Right renal pelvis (tissue), 4 donors: ENCODE measurements at regions not wholly inside any gene's neighbourhood (a gene's known extent, or its start where the extent isn't known, plus 50 kb on each side); places are given as distances from the start of the nearest gene placed in this dataset.
"Not testable (repeated sequence)": the region's sequence is repeated elsewhere in the genome, so short reads cannot be mapped to it uniquely, and the experiment has no call there.

ENCODE experiments used
- DNase-seq, 4 donors: peaks; one replicate each; pipeline ENCODE4 v3.0.0-alpha.2; 2013; ENCODE audit warnings: low read depth in 4 of 4, low spot score in 3 of 4, missing footprints in 1 of 4

DNA sequence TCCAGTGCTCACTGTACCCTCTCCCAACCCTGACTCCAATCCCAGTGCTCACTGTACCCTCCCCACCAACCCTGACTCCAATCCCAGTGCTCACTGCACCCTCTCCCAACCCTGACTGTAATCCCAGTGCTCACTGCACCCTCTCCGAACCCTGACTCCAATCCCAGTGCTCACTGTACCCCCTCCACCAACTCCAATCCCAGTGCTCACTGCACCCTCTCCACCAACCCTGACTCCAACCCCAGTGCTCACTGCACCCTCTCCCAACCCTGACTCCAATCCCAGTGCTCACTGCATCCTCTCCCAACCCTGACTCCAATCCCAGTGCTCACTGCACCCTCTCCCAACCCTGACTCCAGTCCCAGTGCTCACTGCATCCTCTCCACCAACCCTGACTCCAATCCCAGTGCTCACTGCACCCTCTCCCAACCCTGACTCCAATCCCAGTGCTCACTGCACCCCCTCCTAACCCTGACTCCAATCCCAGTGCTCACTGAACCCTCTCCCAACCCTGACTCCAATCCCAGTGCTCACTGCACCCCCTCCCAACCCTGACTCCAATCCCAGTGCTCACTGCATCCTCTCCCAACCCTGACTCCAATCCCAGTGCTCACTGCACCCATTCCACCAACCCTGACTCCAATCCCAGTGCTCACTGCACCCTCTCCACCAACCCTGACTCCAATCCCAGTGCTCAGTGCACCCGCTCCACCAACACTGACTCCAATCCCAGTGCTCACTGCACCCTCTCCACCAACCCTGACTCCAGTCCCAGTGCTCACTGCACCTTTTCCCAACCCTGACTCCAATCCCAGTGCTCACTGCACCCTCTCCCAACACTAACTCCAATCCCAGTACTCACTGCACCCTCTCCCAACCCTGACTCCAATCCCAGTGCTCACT is 136.3 kb upstream of the ZNF618 start:
- not testable (repeated sequence) for DNase-seq

DNA sequence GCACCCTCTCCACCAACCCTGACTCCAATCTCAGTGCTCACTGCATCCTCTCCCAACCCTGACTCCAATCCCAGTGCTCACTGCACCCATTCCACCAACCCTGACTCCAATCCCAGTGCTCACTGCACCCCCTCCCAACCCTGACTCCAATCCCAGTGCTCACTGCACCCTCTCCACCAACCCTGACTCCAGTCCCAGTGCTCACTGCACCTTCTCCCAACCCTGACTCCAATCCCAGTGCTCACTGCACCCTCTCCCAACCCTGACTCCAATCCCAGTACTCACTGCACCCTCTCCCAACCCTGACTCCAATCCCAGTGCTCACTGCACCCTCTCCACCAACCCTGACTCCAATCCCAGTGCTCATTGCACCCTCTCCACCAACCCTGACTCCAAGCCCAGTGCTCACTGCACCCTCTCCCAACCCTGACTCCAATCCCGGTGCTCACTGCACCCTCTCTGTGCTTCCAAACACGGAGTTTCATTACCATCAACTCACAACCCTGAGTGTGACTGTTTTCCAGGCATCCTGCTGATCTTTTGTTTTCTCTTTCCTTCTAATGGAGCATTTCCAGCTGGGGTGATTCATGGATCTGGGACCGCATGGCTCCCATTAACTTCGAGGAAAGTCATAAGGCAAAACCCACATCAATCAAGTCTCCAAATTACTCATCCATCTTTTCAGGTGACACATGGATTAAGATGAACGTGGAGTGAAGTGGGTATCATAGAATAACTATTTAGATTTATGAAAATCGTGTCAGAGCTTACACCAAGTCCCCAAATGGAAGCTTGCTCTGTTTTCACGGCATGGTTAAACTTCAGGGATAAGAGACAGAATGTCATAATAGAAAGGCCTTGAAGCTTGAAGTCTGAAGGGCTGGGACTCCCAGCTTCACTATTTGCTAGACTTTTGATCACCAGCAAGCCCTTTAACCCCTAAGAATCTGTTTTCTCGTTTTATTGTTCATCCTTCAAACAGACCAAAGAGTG is 135.3 kb upstream of the ZNF618 start:
- not testable (repeated sequence) for DNase-seq

DNA sequence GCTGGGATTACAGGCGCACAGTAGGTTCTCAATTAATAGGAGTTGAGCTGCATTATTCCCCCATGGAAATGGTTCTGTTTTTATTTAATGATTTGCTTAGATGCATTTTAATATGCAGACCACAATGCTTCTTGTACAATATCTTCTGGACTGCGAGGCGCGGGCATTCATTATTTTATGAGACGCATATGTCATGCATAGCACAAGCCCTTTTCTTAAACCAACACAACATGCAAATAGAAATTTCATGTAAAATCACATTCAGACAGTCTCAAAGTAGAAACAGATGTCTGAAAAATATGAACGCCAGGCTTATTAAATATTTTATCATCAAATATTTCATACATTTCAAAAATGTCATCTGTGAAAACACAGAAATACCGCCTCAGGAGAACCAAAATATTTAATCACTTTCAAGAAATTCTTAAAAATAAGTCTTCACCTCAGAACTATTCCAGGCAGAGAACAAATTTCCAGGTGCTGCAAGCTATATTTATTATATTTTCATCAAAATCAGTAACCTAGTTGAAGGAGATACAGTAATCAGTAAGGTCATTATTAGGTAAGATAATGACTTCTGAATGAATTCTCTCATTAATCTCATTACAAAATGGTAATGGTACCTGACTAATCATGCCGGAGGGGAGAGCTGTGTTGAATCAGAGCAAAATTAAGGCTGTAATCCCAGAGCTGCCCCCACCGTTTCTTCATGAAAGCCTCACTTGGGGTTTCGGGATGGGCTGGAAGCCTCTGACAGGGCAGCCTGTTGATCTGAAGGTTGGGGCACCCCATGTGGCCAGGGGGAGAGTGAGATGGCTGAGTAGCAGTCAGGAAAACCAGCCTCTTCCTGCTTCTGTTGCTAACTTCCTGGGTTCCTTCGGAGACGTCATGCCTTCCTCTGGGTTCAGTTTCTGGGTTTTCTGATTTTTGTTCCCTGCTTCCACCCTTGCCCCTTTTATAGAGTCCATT is 133.9 kb upstream of the ZNF618 start:
- no peak for DNase-seq

DNA sequence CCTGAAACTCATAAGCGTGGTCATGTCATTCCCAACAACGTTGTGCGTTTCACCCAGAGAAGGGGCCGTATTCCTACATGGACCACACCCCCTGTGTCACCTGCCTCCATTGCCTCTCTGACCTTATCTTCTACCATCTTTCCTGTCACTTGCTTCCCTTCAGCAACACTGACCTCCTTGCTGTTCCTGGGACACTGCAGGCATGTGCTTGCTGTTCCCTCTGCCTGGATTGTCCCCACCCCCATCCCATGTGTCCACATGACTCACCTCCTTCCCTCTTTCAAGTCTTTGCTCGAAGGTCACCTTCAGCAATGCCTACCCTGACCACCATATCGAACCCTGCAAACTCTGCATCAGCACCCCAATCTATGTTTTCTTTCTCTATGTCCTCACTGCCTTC is 133.2 kb upstream of the ZNF618 start:
- no peak for DNase-seq

DNA sequence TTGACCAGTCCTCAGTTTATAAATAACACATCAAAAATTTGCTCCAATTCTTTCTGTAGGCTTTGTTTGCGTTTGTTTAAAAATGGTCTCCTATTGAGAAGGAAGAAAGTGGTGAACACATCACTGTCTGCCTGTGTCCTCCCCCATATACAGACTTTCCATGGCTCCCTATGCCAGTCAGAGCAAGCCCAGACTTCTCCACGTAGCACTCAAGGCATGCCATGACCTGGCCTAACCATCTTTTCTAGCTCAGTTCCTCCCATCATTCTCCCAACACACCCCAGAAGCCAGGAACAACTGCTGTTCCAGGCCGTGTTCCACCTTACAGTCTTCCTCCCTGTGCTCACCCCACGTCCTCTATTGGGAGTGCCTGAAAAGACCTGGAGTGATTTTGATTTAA is 129.6 kb upstream of the ZNF618 start:
- DNase-seq, result no peak

DNA sequence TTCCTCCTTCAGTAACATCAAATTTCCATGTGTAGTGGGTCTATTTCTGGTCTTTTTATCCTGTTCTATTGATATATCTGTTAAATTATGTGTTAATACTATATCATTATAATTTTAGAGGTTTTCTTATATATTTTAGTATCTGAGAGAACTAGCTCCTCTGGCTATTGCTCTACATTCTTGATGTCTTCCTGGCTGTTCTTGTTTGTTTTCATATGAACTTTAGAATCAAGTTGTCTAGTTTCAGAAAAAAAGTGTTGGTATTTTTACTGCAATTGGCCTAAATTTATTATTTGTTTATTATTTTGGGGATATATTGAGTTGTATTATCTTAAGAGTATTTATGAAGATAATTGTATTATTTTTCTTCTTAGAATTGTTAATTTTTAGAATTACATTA is 128.0 kb upstream of the ZNF618 start:
- DNase-seq, result no peak

DNA sequence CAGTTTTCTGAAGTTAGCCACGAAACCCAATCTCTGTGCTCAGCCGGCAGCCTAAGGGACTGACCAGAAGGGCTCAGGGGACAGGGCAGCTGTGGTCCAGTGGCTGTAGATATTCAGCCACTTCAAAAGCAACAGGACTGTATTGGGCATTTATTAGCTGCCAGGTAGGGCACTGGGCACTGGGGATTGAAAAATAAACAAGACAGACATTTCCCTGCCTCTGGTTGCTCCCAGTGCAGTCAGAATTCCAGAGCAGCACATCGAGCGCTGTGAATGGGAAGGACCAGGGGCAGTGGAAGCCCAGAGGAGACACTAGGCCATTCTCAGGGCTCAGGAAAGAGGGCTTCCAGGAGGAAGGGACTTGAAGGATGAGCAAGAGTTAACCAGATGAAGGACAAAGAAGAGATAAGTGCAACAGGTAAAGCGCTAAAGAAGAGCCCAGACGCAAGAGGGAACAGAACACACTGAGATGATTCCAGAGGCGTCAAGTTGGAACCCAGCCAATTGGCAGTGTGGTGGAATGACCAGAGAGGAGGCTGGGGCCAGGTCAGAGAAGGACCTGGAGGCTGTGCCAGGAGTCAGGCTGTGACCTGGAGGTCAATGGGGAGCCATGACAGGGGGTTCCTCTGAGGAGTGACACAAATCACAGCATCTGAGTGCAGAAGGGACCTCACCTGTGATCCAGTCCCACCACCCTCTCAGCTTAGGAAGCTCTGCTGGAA is 122.5 kb upstream of the ZNF618 start:
- no peak for DNase-seq

DNA sequence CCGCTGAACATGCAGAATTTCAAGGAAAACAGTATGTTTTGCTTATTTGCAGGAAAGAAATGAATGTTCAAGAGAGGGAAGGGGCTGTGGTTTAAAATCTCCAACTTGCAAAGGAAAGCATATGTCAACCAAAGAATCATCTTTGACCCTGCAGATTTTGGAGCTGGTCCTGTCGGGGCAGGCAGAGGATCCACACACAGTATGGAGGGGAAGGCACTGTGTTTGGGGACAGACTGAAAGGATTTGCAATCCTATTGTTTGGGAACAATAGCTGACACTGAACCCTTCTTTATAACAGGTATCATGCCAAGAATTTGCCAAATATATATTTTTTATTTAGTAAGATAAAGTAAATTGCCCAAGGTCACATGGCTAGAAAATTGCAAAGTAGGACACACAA is 121.4 kb upstream of the ZNF618 start:
- no peak for DNase-seq

DNA sequence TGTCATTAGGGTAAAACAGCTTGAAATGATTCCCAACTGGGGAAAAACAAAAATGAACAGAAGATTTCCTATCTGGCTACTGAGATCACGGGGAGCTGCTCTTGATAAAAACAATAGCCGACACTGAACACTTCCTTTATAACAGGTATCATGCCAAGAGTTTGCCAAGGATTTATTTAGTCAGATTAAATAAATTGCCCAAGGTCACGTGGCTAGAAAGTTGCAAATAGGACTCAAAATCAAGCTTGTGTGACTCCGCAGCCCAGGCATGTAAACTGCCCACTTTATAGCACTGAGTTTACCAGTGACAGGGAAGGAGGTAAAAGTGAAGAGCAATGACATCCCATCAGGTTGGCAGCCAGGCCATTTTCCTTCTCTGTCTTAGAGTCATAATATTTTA is 120.7 kb upstream of the ZNF618 start:
- DNase-seq, result no peak

DNA sequence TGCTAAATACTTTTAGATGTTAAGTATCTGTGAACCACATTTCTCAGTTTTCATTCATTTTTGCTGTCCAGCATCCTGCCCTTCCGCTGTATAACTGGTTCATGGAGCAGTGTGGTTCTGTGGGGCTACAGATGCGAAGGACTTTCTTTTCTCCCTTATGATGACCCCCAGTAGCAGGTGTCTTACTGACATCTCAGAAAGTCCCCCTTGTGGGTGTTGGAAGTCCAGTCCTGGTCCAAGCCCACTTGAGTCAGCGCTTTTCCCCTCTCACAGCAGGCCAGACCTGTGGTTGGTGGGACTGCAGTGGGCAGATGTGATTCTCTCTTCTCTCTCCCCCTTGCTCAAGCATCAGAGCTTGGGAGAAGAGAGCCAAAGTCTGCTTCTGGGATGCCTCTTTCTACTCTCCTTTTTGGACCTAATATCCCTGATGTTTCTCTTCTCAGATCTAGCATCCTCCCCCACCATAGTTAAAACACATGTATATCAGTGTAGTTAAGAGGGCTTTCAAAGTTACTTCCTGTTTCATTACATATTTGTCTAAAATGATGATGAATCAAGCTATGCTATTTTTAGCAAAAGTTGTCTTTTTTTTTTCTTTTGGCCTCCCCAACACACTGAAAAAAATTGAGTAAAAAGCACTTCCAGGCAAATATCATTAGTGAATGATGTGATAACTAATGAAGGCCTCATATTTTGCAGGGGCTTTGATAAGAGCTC is 119.5 kb upstream of the ZNF618 start:
- no peak for DNase-seq

DNA sequence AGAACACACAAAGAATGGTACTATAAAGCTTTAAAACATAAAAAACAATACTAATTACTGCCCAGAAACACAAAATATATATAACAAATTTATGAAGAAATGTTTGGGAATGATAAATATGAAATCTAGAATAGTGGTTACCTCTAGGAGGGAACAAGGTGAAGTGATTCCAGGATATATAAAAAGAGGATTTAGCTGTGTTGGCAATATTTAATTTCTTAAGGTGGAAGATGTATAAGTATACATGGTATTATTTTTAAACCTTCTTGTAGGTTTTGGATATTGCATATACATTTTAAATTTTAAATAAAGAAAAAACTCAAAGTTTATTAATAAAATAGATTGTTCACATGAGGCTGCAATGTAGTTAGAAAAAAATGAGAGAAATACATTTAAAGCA is 112.7 kb upstream of the ZNF618 start:
- no peak for DNase-seq

DNA sequence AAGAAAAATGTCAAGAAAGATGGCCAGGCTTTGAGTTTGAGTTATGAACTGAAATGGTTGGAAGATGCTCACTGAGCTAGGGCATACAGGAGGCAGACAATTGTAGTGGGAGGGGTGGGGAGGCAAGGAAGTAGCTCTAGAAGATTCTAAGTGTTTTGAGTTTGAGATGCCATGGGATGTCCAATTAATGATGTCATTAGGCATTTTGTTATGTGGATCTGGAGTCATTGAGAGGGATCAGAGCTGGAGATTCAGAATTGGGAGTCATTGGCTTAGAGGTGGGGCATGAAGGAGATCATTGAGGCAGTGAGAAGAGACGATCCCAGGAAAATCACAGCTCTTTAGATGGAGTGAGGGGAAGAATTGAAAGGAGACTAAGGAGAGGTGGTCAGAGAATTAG is 111.5 kb upstream of the ZNF618 start:
- no peak for DNase-seq

DNA sequence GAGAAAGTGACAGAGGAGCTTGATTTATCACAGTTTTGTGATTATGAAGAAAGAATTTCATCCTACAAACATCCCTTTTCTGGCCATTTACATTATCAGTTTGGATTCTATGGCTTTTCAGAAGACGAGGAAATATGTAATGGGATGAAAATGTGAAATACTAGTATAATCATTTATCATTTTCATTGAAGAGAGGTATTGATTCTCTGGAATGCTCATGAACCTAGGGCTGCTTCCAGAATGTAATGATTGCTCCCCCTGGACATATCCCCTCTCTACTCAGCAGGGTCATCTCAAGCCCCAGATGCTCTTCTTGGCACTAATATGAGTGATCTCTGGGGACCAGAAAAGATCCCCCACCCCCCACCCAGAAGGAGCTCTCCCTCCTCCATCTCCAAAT is 106.7 kb upstream of the ZNF618 start:
- DNase-seq, result no peak

DNA sequence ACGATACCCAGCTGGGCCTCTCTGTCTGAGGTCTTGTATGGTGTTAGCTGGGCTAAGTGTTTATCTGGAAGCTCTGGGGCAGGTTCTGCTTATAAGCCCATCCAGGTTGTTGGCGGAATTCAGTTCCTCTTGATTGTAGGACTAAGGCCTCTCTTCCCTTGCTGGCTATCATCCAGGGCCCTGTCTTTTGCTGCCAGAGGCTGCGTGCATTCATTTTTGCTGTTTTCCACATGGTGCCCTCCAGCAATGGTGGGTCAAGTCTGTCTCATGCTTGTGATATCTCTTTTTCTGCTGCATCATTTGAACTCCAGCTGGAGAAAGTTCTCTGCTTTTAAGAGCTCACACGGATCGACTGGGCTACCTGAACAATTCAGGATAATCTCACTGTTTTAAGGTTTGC is 105.7 kb upstream of the ZNF618 start:
- no peak for DNase-seq

DNA sequence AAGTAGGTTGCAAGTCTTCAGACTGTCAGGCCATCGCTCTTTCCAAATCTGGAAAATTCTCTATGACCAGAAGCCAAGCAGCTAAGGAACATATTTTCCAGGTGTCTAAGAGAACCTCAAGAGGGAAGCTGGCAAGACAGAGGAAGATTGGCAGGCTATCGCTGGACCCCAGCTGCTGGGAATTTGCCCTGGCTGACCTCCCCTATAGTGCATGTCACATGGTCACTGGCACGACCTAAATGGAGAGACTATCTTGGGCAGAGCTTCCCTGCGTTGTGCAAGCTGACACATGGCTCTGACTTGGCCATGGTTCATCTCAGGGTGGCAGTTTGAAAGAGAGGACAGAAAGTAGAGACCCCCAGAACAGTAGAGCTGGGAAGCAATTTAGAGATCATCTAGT is 104.9 kb upstream of the ZNF618 start:
- DNase-seq, result no peak

DNA sequence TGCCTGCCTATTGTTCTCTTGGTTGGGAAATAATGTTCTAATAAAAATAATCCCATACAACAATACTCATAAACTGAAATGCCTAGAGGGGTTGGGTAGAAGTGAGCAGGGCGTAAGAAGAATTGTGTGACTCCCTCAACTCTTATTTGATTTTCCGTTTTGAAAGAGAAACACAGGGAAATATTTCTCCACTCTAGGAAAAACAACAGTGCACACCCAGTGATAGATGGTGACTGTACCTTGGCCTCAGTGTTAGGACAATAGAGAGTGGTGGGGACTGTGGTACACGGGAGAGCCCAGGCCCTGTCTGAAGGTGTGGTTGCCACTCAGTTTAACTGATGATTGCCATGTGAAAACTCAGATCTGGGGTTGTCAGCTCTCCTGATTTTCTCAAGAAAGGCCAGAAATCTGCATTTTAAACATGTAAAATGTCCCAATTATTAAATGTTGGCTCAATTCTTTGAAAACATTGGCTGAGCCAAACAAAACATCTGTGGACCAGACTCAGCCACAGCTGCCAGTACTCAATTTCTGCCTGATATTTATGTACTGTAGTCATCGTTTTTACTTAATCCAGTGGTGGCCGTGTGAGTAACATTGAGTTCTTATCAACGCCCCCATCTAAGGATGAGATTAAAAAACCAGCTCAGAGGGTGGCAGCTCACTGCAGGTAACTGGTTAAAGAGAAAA is 103.8 kb upstream of the ZNF618 start:
- DNase-seq, result peak in 2 of 4 donors; percentile 29 to 40

DNA sequence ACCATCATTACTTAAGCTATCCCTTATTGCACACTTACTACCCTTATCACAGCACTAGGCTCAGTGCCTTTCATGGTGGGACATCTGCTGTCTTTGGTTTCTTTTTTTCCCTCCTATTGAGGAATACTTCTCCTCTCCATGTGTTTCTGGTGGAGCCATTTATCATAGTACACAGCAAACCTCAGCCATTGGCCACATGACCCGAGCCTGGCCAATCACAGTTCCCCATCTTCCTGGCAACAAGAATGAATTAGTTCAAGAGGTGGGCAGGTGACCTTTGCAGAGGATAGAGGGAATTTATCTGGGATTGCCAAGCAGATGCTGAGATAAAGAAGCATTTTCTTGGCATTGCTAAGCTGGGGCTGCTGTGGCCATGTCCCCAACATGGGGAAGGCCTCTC is 101.1 kb upstream of the ZNF618 start:
- DNase-seq, result no peak

DNA sequence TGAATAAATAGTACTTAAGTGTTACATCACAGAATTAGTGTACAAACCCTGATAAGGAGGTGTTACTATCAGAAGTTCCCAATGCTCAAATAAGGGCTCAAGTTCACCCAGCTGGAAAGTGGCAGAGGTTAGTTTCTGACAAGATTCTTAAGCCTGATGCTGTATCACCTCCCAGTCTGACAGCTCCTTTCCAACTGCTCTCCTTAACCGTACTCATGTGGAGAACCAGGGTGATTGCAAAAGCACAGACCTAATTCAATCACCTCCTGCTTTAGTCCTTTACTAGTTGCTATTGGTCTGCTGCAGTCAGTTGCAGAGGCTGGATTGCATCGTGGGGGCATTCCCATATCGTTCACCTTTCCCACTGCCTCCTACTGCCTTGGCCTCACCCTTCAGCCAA is 100.4 kb upstream of the ZNF618 start:
- no peak for DNase-seq

DNA sequence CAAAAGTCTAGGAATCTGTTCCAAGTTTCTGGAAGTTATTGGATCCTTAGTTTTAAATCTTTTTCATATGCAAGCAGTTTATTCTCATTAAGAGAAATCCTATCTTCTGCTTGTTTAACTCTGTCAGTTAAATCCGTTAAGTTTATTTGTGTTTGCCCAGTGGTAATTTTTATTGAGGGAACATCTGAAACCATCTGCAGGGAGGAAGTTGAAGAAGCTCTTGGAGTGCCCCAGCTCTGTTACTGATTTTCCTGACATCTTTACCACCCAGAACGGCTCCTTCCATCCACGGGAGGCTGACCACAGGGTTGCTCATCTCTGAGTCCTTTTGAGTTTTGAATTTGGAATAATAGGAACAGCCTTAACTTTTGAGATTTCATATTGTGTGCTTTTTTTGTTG is 99.9 kb upstream of the ZNF618 start:
- no peak for DNase-seq
